Trophoblast cell (in vitro differentiated cells and primary cell): ENCODE measurements at regions not wholly inside any gene's neighbourhood (a gene's known extent, or its start where the extent isn't known, plus 50 kb on each side); places are given as distances from the start of the nearest gene placed in this dataset.
"Not testable (repeated sequence)": the region's sequence is repeated elsewhere in the genome, so short reads cannot be mapped to it uniquely, and the experiment has no call there.

Source experiments
- DNase-seq, 2 donors: peaks; one replicate each; pipeline ENCODE4 v3.0.0-alpha.2; 2016
- H2AFZ ChIP-seq: 2 replicates; pipeline ENCODE4 v1.6.1; 2013; ENCODE audit warnings: low read length, moderate library complexity, mild to moderate bottlenecking; ENCODE audit not compliant: insufficient read depth, poor library complexity
- H2AK5ac ChIP-seq: 2 replicates; pipeline ENCODE4 v1.6.1; 2013; ENCODE audit warnings: mild to moderate bottlenecking, low read length
- H2BK120ac ChIP-seq: 2 replicates; pipeline ENCODE4 v1.6.1; 2013; ENCODE audit warnings: low read length, mild to moderate bottlenecking, moderate library complexity; ENCODE audit not compliant: insufficient read depth, poor library complexity
- H2BK12ac ChIP-seq: 2 replicates; pipeline ENCODE4 v1.6.1; 2013; ENCODE audit warnings: mild to moderate bottlenecking, low read length, moderate library complexity
- H2BK5ac ChIP-seq: 2 replicates; pipeline ENCODE4 v1.6.1; 2013; ENCODE audit warnings: low read length, low read depth, moderate library complexity, mild to moderate bottlenecking; ENCODE audit not compliant: poor library complexity
- H3K14ac ChIP-seq: 2 replicates; pipeline ENCODE4 v1.6.1; 2013; ENCODE audit warnings: mild to moderate bottlenecking, low read length
- H3K18ac ChIP-seq: 2 replicates; pipeline ENCODE4 v1.6.1; 2013; ENCODE audit warnings: mild to moderate bottlenecking, low read length
- H3K23ac ChIP-seq: 2 replicates; pipeline ENCODE4 v1.6.1; 2013; ENCODE audit warnings: low read length
- H3K27ac ChIP-seq: 2 replicates; pipeline ENCODE4 v1.5.1; 2013; ENCODE audit warnings: low read depth, mild to moderate bottlenecking, inconsistent platforms, low read length, moderate library complexity
- H3K27me3 ChIP-seq: 2 replicates; pipeline ENCODE4 v1.6.1; 2013; ENCODE audit warnings: inconsistent platforms, mild to moderate bottlenecking, low read length, moderate library complexity; ENCODE audit not compliant: insufficient read depth
- H3K36me3 ChIP-seq, 2 experiments: 1 replicate in 1 of 2; 2 replicates in 1 of 2; pipeline ENCODE4 v1.6.1; 2013; ENCODE audit warnings: low read length in 2 of 2, mild to moderate bottlenecking in 2 of 2, moderate library complexity in 1 of 2; ENCODE audit not compliant: insufficient read depth in 2 of 2, control insufficient read depth in 1 of 2
- H3K4ac ChIP-seq: 2 replicates; pipeline ENCODE4 v1.6.1; 2013; ENCODE audit warnings: low read depth, mild to moderate bottlenecking, low read length, moderate library complexity
- H3K4me1 ChIP-seq, 2 experiments: 1 replicate in 1 of 2; 2 replicates in 1 of 2; pipeline ENCODE4 v1.6.1; 2013; ENCODE audit warnings: low read length in 2 of 2, mild to moderate bottlenecking in 2 of 2, moderate library complexity in 1 of 2; ENCODE audit not compliant: insufficient read depth in 2 of 2, control insufficient read depth in 1 of 2
- H3K4me2 ChIP-seq: 2 replicates; pipeline ENCODE4 v1.6.1; 2013; ENCODE audit warnings: inconsistent platforms, mild to moderate bottlenecking, low read length, moderate library complexity
- H3K4me3 ChIP-seq: 2 replicates; pipeline ENCODE4 v1.5.1; 2013; ENCODE audit warnings: mild to moderate bottlenecking, low read depth, low read length, inconsistent platforms
- H3K79me1 ChIP-seq: one replicate; pipeline ENCODE4 v1.6.1; 2013; ENCODE audit warnings: low read length
- H3K79me2 ChIP-seq: 2 replicates; pipeline ENCODE4 v1.6.1; 2013; ENCODE audit warnings: low read length, mild to moderate bottlenecking; ENCODE audit not compliant: control insufficient read depth, insufficient read depth, poor library complexity
- H3K9ac ChIP-seq: 2 replicates; pipeline ENCODE4 v1.6.1; 2013; ENCODE audit warnings: mild to moderate bottlenecking, low read length
- H3K9me3 ChIP-seq: 2 replicates; pipeline ENCODE4 v1.6.1; 2013; ENCODE audit warnings: low read depth, mild to moderate bottlenecking, control low read depth, inconsistent platforms, low read length; ENCODE audit not compliant: insufficient read depth
- H4K12ac ChIP-seq: 2 replicates; pipeline ENCODE4 v1.6.1; 2013; ENCODE audit warnings: low read depth, mild to moderate bottlenecking, low read length, moderate library complexity
- H4K8ac ChIP-seq: 2 replicates; pipeline ENCODE4 v1.6.1; 2013; ENCODE audit warnings: low read depth, mild to moderate bottlenecking, low read length, moderate library complexity
- H4K91ac ChIP-seq: one replicate; pipeline ENCODE4 v1.6.1; 2013; ENCODE audit warnings: low read depth, mild to moderate bottlenecking, low read length, moderate library complexity
- WGBS: extraction: QIAGEN DNeasy Blood & Tissue Kit; methylation state at CpG from one replicate; pipeline ENCODE4 v1.1.7; 2013; ENCODE audit warnings: missing lambda C conversion rate; ENCODE audit not compliant: insufficient read length, insufficient coverage; ENCODE audit errors: extremely low coverage; 5-methylcytosine and 5-hydroxymethylcytosine counted together

DNA sequence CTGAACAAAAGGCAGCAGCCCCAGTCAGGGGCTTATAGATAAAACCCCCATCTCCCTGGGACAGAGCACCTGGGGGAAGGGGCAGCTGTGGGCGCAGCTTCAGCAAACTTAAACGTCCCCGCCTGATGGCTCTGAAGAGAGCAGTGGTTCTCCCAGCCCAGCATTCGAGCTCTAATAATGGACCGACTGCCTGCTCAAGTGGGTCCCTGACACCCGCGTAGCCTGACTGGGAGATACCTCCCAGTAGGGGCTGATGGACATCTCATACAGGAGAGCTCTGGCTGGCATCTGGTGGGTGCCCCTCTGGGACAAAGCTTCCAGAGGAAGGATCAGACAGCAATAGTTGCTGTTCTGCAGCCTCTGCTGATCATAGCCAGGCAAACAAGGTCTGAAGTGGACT is 172.1 kb downstream of the CRPPA start:
- not testable (repeated sequence) for H3K14ac ChIP-seq, H2AFZ ChIP-seq, H3K27me3 ChIP-seq, H3K4me1 ChIP-seq, H2BK120ac ChIP-seq, H3K23ac ChIP-seq, H3K4ac ChIP-seq, H4K8ac ChIP-seq, H4K12ac ChIP-seq, H4K91ac ChIP-seq, H3K18ac ChIP-seq, H3K4me3 ChIP-seq, H3K79me2 ChIP-seq, DNase-seq, H2BK12ac ChIP-seq, H3K27ac ChIP-seq, H3K9ac ChIP-seq, H3K36me3 ChIP-seq, H3K9me3 ChIP-seq, H2BK5ac ChIP-seq, H3K4me2 ChIP-seq, H3K79me1 ChIP-seq, H2AK5ac ChIP-seq
- WGBS = no CpG with 5 or more reads among the region's 7 CpGs

- H3K18ac ChIP-seq, H4K8ac ChIP-seq, H3K27me3 ChIP-seq, H4K12ac ChIP-seq, H3K36me3 ChIP-seq, H3K4me1 ChIP-seq, H3K4me3 ChIP-seq, H2AK5ac ChIP-seq, DNase-seq, H3K79me1 ChIP-seq, H3K27ac ChIP-seq, H3K79me2 ChIP-seq, H3K23ac ChIP-seq, H2BK12ac ChIP-seq, H2BK120ac ChIP-seq, H2BK5ac ChIP-seq, H4K91ac ChIP-seq, H2AFZ ChIP-seq, H3K9me3 ChIP-seq, H3K9ac ChIP-seq, H3K4me2 ChIP-seq, H3K14ac ChIP-seq, H3K4ac ChIP-seq: not testable (repeated sequence)
- WGBS = no CpG with 5 or more reads among the region's 6 CpGs
Observed at GRCh38 chr7:16248556-16248955, 172.8 kb downstream of the CRPPA start.

GRCh38 chr7:16244469-16244868 is 176.9 kb downstream of the CRPPA start:
- no peaks in the 10 kb centered on the region for H3K79me2 ChIP-seq
- H3K9me3 ChIP-seq = no peaks in the 10 kb centered on the region
- H3K9ac ChIP-seq = no peak overlapping the region
- no peak overlapping the region for H3K18ac ChIP-seq
- H4K91ac ChIP-seq = no peak overlapping the region
- WGBS = no CpG with 5 or more reads among the region's 3 CpGs
- no peaks in the 10 kb centered on the region for H3K27me3 ChIP-seq
- H4K12ac ChIP-seq = no peak overlapping the region
- H3K27ac ChIP-seq = no peak overlapping the region
- no peaks in the 10 kb centered on the region for H3K4me1 ChIP-seq
- no peak overlapping the region for H4K8ac ChIP-seq
- DNase-seq = no peak
- no peak overlapping the region for H3K4ac ChIP-seq
- H3K4me2 ChIP-seq = no peak overlapping the region
- no peak overlapping the region for H2AFZ ChIP-seq
- no peak overlapping the region for H3K23ac ChIP-seq
- H2BK120ac ChIP-seq = no peak overlapping the region
- no peak overlapping the region for H2AK5ac ChIP-seq
- H3K14ac ChIP-seq = no peak overlapping the region
- H2BK5ac ChIP-seq = no peak overlapping the region
- no peak overlapping the region for H3K4me3 ChIP-seq
- H3K79me1 ChIP-seq = no peaks in the 10 kb centered on the region
- no peaks in the 10 kb centered on the region for H3K36me3 ChIP-seq
- H2BK12ac ChIP-seq = no peak overlapping the region

DNA sequence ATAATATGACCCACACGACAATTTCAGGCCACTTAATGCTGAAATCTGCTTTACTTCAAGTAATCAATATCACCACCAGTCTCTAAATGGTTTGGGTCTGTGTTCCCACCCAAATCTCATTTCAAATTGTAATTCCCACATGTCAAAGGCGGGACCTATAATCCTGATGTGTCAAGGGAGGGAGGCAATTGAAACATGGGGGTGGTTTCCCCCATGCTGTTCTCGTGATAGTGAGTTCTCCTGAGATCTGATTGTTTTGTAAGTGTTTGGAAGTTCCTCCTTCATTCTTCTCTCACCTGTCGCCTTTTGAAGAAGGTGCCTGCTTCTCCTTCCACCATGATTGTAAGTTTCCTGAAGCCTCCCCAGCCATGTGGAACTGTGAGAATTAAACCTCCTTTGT is 178.4 kb downstream of the CRPPA start:
- H4K12ac ChIP-seq = no peak overlapping the region
- no peak overlapping the region for H2BK12ac ChIP-seq
- H3K14ac ChIP-seq = no peak overlapping the region
- no peaks in the 10 kb centered on the region for H3K79me1 ChIP-seq
- no peak overlapping the region for H3K4me3 ChIP-seq
- H4K91ac ChIP-seq = no peak overlapping the region
- H3K18ac ChIP-seq = no peak overlapping the region
- H3K9ac ChIP-seq = no peak overlapping the region
- no peak overlapping the region for H3K4me2 ChIP-seq
- no peaks in the 10 kb centered on the region for H3K36me3 ChIP-seq
- no peak for DNase-seq
- no peak overlapping the region for H2BK5ac ChIP-seq
- H3K27me3 ChIP-seq = no peaks in the 10 kb centered on the region
- no peak overlapping the region for H3K27ac ChIP-seq
- H3K23ac ChIP-seq = no peak overlapping the region
- WGBS = no CpG with 5 or more reads among the region's 4 CpGs
- H2BK120ac ChIP-seq = no peak overlapping the region
- no peaks in the 10 kb centered on the region for H3K4me1 ChIP-seq
- H2AFZ ChIP-seq = no peak overlapping the region
- H4K8ac ChIP-seq = no peak overlapping the region
- H3K9me3 ChIP-seq = no peaks in the 10 kb centered on the region
- H3K79me2 ChIP-seq = no peaks in the 10 kb centered on the region
- H2AK5ac ChIP-seq = no peak overlapping the region
- no peak overlapping the region for H3K4ac ChIP-seq

DNA sequence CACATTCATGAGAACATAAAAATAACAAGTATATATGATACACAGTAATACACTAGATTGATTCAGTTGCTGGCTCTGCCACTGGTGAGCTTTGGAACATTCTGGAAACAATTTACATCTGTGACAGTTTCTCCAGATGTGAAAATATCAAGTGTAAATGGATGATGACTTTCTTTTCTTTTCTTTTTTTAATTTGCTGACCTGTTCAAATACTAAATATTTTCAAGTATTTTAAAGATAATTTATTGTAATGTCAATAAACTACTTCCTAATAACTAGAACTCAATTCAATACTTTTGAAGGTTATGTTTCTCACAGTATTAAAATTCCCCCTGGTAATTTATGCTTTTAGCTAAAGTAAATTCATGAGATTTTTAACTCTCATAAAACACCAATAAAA is 180.3 kb downstream of the CRPPA start:
- Histone ChIP-seq H4K12ac (no peak overlapping the region), H3K79me1 (no peaks in the 10 kb centered on the region), H2BK12ac (no peak overlapping the region), H3K9ac (no peak overlapping the region), H2BK5ac (no peak overlapping the region), H4K91ac (no peak overlapping the region), H2BK120ac (no peak overlapping the region), H4K8ac (no peak overlapping the region), H3K4me3 (no peak overlapping the region), H2AK5ac (no peak overlapping the region), H3K79me2 (no peaks in the 10 kb centered on the region), H3K4me1 (no peaks in the 10 kb centered on the region), H3K23ac (no peak overlapping the region), H3K18ac (no peak overlapping the region), H3K9me3 (no peaks in the 10 kb centered on the region), H2AFZ (no peak overlapping the region), H3K36me3 (no peaks in the 10 kb centered on the region), H3K27me3 (no peaks in the 10 kb centered on the region), H3K27ac (no peak overlapping the region), H3K14ac (no peak overlapping the region), H3K4ac (no peak overlapping the region), H3K4me2 (no peak overlapping the region)
- no peak for DNase-seq
